ENCODE measurements at regions not wholly inside any gene's neighbourhood (a gene's known extent, or its start where the extent isn't known, plus 50 kb on each side); places are given as distances from the start of the nearest gene placed in this dataset.

GRCh38 chr2:177024765-177025164, 187.8 kb upstream of the HNRNPA3 start:
- no peak overlapping the region for H2BK5ac ChIP-seq (ENCODE audit: low read length)

GRCh38 chr2:177026253-177026652, 186.3 kb upstream of the HNRNPA3 start:
- no peak overlapping the region for H4K8ac ChIP-seq (ENCODE audit: low read depth, low read length)
- no peaks in the 10 kb centered on the region for H3K79me1 ChIP-seq (ENCODE audit: low read length)
- H3K56ac ChIP-seq (ENCODE audit: low read length): no peak overlapping the region
- H3K4me3 ChIP-seq (ENCODE audit: low read length): no peak overlapping the region
- no peak overlapping the region for H3K23ac ChIP-seq (ENCODE audit: low read length)
- H3K27me3 ChIP-seq (ENCODE audit: insufficient read depth, low read length, poor library complexity): no peaks in the 10 kb centered on the region
- no CpG with 5 or more reads among the region's 2 CpGs for WGBS (ENCODE audit: extremely low coverage, insufficient coverage, low lambda C conversion rate)
- no peak overlapping the region for H3K9ac ChIP-seq (ENCODE audit: low read length)
- no peak overlapping the region for H3K4me2 ChIP-seq (ENCODE audit: low read length)
- H2BK5ac ChIP-seq (ENCODE audit: low read length): no peak overlapping the region
- no peaks in the 10 kb centered on the region for H3K4me1 ChIP-seq (ENCODE audit: control insufficient read depth, low read depth, low read length)
- H3K36me3 ChIP-seq (ENCODE audit: control insufficient read depth, insufficient read depth, low read length): no peaks in the 10 kb centered on the region
- no peak overlapping the region for H2AK5ac ChIP-seq (ENCODE audit: low read length)
- H2BK15ac ChIP-seq (replicated peaks; ENCODE audit: low read depth): no peak overlapping the region
- no peak overlapping the region for H4K5ac ChIP-seq (ENCODE audit: low read length)
- no peak overlapping the region for H3K18ac ChIP-seq (ENCODE audit: low read length)
- no peaks in the 10 kb centered on the region for H3K79me2 ChIP-seq (ENCODE audit: control insufficient read depth, insufficient read depth, low read length)
- no peak for DNase-seq
- no peak overlapping the region for H3K27ac ChIP-seq (ENCODE audit: low read depth, low read length)
- no peak overlapping the region for H3K4ac ChIP-seq (ENCODE audit: low read depth, low read length)
- H2BK120ac ChIP-seq (ENCODE audit: low read depth, low read length): no peak overlapping the region

More at GRCh38 chr2:177024765-177025164, 187.8 kb upstream of the HNRNPA3 start:
- H2AK5ac ChIP-seq (ENCODE audit: low read length): no peak overlapping the region
- no peak overlapping the region for H3K4ac ChIP-seq (ENCODE audit: low read depth, low read length)
- H3K36me3 ChIP-seq (ENCODE audit: control insufficient read depth, insufficient read depth, low read length): no peaks in the 10 kb centered on the region
- H3K4me2 ChIP-seq (ENCODE audit: low read length): no peak overlapping the region
- H3K4me3 ChIP-seq (ENCODE audit: low read length): no peak overlapping the region
- no peaks in the 10 kb centered on the region for H3K79me2 ChIP-seq (ENCODE audit: control insufficient read depth, insufficient read depth, low read length)
- no peaks in the 10 kb centered on the region for H3K27me3 ChIP-seq (ENCODE audit: insufficient read depth, low read length, poor library complexity)
- H2BK15ac ChIP-seq (replicated peaks; ENCODE audit: low read depth): no peak overlapping the region
- H4K5ac ChIP-seq (ENCODE audit: low read length): no peak overlapping the region
- no peak overlapping the region for H2BK120ac ChIP-seq (ENCODE audit: low read depth, low read length)
- H3K4me1 ChIP-seq (ENCODE audit: control insufficient read depth, low read depth, low read length): no peaks in the 10 kb centered on the region
- H3K18ac ChIP-seq (ENCODE audit: low read length): no peak overlapping the region
- no peak overlapping the region for H3K9ac ChIP-seq (ENCODE audit: low read length)
- WGBS (ENCODE audit: extremely low coverage, insufficient coverage, low lambda C conversion rate): no CpG with 5 or more reads among the region's 5 CpGs
- H3K79me1 ChIP-seq (ENCODE audit: low read length): no peaks in the 10 kb centered on the region
- no peak overlapping the region for H3K23ac ChIP-seq (ENCODE audit: low read length)
- H4K8ac ChIP-seq (ENCODE audit: low read depth, low read length): no peak overlapping the region
- no peak overlapping the region for H3K27ac ChIP-seq (ENCODE audit: low read depth, low read length)
- no peak overlapping the region for H3K56ac ChIP-seq (ENCODE audit: low read length)
- DNase-seq: peak; percentile 59

GRCh38 chr2:177026956-177027355, 185.6 kb upstream of the HNRNPA3 start:
- Histone ChIP-seq H2BK120ac (ENCODE audit: low read depth, low read length) (no peak overlapping the region), H3K27me3 (ENCODE audit: insufficient read depth, low read length, poor library complexity) (no peaks in the 10 kb centered on the region)
- no CpG with 5 or more reads among the region's 2 CpGs for WGBS (ENCODE audit: extremely low coverage, insufficient coverage, low lambda C conversion rate)

GRCh38 chr2:177028296-177028695, 184.3 kb upstream of the HNRNPA3 start:
- Histone ChIP-seq H3K4me1 (ENCODE audit: control insufficient read depth, low read depth, low read length) (no peaks in the 10 kb centered on the region), H3K23ac (ENCODE audit: low read length) (no peak overlapping the region), H3K56ac (ENCODE audit: low read length) (no peak overlapping the region), H2BK15ac (replicated peaks; ENCODE audit: low read depth) (no peak overlapping the region), H3K4ac (ENCODE audit: low read depth, low read length) (no peak overlapping the region), H3K79me2 (ENCODE audit: control insufficient read depth, insufficient read depth, low read length) (no peaks in the 10 kb centered on the region), H2AK5ac (ENCODE audit: low read length) (no peak overlapping the region), H3K18ac (ENCODE audit: low read length) (no peak overlapping the region), H2BK120ac (ENCODE audit: low read depth, low read length) (no peak overlapping the region), H3K9ac (ENCODE audit: low read length) (no peak overlapping the region), H4K8ac (ENCODE audit: low read depth, low read length) (no peak overlapping the region), H3K79me1 (ENCODE audit: low read length) (no peaks in the 10 kb centered on the region), H3K36me3 (ENCODE audit: control insufficient read depth, insufficient read depth, low read length) (no peaks in the 10 kb centered on the region), H2BK5ac (ENCODE audit: low read length) (no peak overlapping the region), H3K27ac (ENCODE audit: low read depth, low read length) (no peak overlapping the region), H3K4me3 (ENCODE audit: low read length) (no peak overlapping the region), H3K27me3 (ENCODE audit: insufficient read depth, low read length, poor library complexity) (no peaks in the 10 kb centered on the region), H3K4me2 (ENCODE audit: low read length) (no peak overlapping the region), H4K5ac (ENCODE audit: low read length) (no peak overlapping the region)
- peak; percentile 5 for DNase-seq
- WGBS (ENCODE audit: extremely low coverage, insufficient coverage, low lambda C conversion rate): no CpG with 5 or more reads among the region's 2 CpGs

More at GRCh38 chr2:177026956-177027355, 185.6 kb upstream of the HNRNPA3 start:
- Histone ChIP-seq H3K18ac (ENCODE audit: low read length) (no peak overlapping the region), H2AK5ac (ENCODE audit: low read length) (no peak overlapping the region), H3K79me1 (ENCODE audit: low read length) (no peaks in the 10 kb centered on the region), H3K4ac (ENCODE audit: low read depth, low read length) (no peak overlapping the region), H2BK5ac (ENCODE audit: low read length) (no peak overlapping the region), H3K4me3 (ENCODE audit: low read length) (no peak overlapping the region), H3K56ac (ENCODE audit: low read length) (no peak overlapping the region), H3K23ac (ENCODE audit: low read length) (no peak overlapping the region), H3K4me1 (ENCODE audit: control insufficient read depth, low read depth, low read length) (no peaks in the 10 kb centered on the region), H3K9ac (ENCODE audit: low read length) (no peak overlapping the region), H3K36me3 (ENCODE audit: control insufficient read depth, insufficient read depth, low read length) (no peaks in the 10 kb centered on the region), H4K8ac (ENCODE audit: low read depth, low read length) (no peak overlapping the region), H4K5ac (ENCODE audit: low read length) (no peak overlapping the region), H2BK15ac (replicated peaks; ENCODE audit: low read depth) (no peak overlapping the region), H3K79me2 (ENCODE audit: control insufficient read depth, insufficient read depth, low read length) (no peaks in the 10 kb centered on the region), H3K27ac (ENCODE audit: low read depth, low read length) (no peak overlapping the region), H3K4me2 (ENCODE audit: low read length) (no peak overlapping the region)
- no peak for DNase-seq

GRCh38 chr2:177029075-177029474, 183.5 kb upstream of the HNRNPA3 start:
- H2BK5ac ChIP-seq (ENCODE audit: low read length): no peak overlapping the region
- H2BK120ac ChIP-seq (ENCODE audit: low read depth, low read length): no peak overlapping the region
- H3K56ac ChIP-seq (ENCODE audit: low read length): no peak overlapping the region
- no peak overlapping the region for H3K4me3 ChIP-seq (ENCODE audit: low read length)
- no peak overlapping the region for H3K18ac ChIP-seq (ENCODE audit: low read length)
- H3K36me3 ChIP-seq (ENCODE audit: control insufficient read depth, insufficient read depth, low read length): no peaks in the 10 kb centered on the region
- no CpG with 5 or more reads among the region's 2 CpGs for WGBS (ENCODE audit: extremely low coverage, insufficient coverage, low lambda C conversion rate)
- no peaks in the 10 kb centered on the region for H3K79me1 ChIP-seq (ENCODE audit: low read length)
- no peak overlapping the region for H4K8ac ChIP-seq (ENCODE audit: low read depth, low read length)
- H2AK5ac ChIP-seq (ENCODE audit: low read length): no peak overlapping the region
- no peak for DNase-seq
- no peak overlapping the region for H3K4me2 ChIP-seq (ENCODE audit: low read length)
- H3K4me1 ChIP-seq (ENCODE audit: control insufficient read depth, low read depth, low read length): no peaks in the 10 kb centered on the region
- H4K5ac ChIP-seq (ENCODE audit: low read length): no peak overlapping the region
- H3K9ac ChIP-seq (ENCODE audit: low read length): no peak overlapping the region
- no peaks in the 10 kb centered on the region for H3K79me2 ChIP-seq (ENCODE audit: control insufficient read depth, insufficient read depth, low read length)
- no peak overlapping the region for H3K27ac ChIP-seq (ENCODE audit: low read depth, low read length)
- no peak overlapping the region for H3K23ac ChIP-seq (ENCODE audit: low read length)
- no peak overlapping the region for H2BK15ac ChIP-seq (replicated peaks; ENCODE audit: low read depth)
- no peak overlapping the region for H3K4ac ChIP-seq (ENCODE audit: low read depth, low read length)
- H3K27me3 ChIP-seq (ENCODE audit: insufficient read depth, low read length, poor library complexity): no peaks in the 10 kb centered on the region

GRCh38 chr2:177029501-177029900, 183.1 kb upstream of the HNRNPA3 start:
- Histone ChIP-seq H3K4me3 (ENCODE audit: low read length) (no peak overlapping the region), H3K27ac (ENCODE audit: low read depth, low read length) (no peak overlapping the region)
- WGBS (ENCODE audit: extremely low coverage, insufficient coverage, low lambda C conversion rate): no CpG with 5 or more reads among the region's 2 CpGs

More at GRCh38 chr2:177029501-177029900, 183.1 kb upstream of the HNRNPA3 start:
- H3K36me3 ChIP-seq (ENCODE audit: control insufficient read depth, insufficient read depth, low read length): no peaks in the 10 kb centered on the region
- DNase-seq: peak; percentile 8
- H3K18ac ChIP-seq (ENCODE audit: low read length): no peak overlapping the region
- no peaks in the 10 kb centered on the region for H3K79me2 ChIP-seq (ENCODE audit: control insufficient read depth, insufficient read depth, low read length)
- no peaks in the 10 kb centered on the region for H3K27me3 ChIP-seq (ENCODE audit: insufficient read depth, low read length, poor library complexity)
- no peak overlapping the region for H2AK5ac ChIP-seq (ENCODE audit: low read length)
- no peaks in the 10 kb centered on the region for H3K79me1 ChIP-seq (ENCODE audit: low read length)
- no peak overlapping the region for H2BK15ac ChIP-seq (replicated peaks; ENCODE audit: low read depth)
- no peak overlapping the region for H3K56ac ChIP-seq (ENCODE audit: low read length)
- no peak overlapping the region for H3K4me2 ChIP-seq (ENCODE audit: low read length)
- H4K8ac ChIP-seq (ENCODE audit: low read depth, low read length): no peak overlapping the region
- no peaks in the 10 kb centered on the region for H3K4me1 ChIP-seq (ENCODE audit: control insufficient read depth, low read depth, low read length)
- H3K23ac ChIP-seq (ENCODE audit: low read length): no peak overlapping the region
- no peak overlapping the region for H2BK120ac ChIP-seq (ENCODE audit: low read depth, low read length)
- no peak overlapping the region for H4K5ac ChIP-seq (ENCODE audit: low read length)
- no peak overlapping the region for H3K9ac ChIP-seq (ENCODE audit: low read length)
- no peak overlapping the region for H2BK5ac ChIP-seq (ENCODE audit: low read length)
- H3K4ac ChIP-seq (ENCODE audit: low read depth, low read length): no peak overlapping the region
